GM04503 (cell line): ENCODE measurements at regions not wholly inside any gene's neighbourhood (a gene's known extent, or its start where the extent isn't known, plus 50 kb on each side); places are given as distances from the start of the nearest gene placed in this dataset.
"Not testable (repeated sequence)": the region's sequence is repeated elsewhere in the genome, so short reads cannot be mapped to it uniquely, and the experiment has no call there.

Experiments used
- DNase-seq: peaks from one replicate; pipeline ENCODE4 v3.0.0-alpha.2; 2012; ENCODE audit warnings: low read depth

DNA sequence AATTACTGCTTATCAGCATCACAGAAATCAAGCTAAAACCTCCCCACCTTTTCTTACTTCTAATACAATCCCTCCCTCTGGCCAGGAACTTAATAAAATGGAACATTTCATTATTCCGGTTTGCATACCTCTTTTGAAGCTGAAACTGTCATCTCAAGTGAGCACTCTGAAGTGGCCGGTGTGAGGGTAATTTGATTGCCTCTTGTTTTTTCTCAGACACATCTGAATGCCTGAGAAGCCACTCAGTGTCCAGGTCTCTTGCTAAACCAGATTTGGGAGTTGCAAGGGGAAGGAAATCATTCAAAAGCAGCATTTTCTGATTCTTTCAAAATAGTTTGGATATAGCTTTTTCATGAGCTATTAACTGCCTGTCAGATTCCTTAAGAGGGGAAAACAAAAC is 190.3 kb downstream of the C1D start:
- DNase-seq: no peak

DNA sequence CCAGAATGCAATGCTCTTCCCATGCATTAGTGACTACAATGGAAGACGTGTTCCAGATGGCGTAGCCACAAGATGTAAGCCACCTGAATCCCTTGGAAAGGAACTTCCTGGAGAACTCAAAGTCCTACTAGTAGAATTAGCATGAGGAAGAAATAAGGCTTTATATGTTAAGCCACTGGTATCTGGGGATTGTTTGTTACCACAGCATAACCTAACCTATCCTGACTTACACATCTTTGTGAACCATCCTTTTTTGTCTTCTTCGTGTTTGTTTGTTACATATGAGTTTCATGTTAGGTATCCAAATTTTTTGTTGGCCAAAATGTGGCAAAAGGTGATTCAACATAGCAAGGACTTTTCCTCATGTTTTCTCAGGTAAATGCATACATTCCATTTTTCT is 188.9 kb downstream of the C1D start:
- DNase-seq: no peak

- DNase-seq: peak; percentile 63
These were observed 186.6 kb downstream of the C1D start for GRCh38 chr2:67876176-67876575.

GRCh38 chr2:67877301-67877700 is 185.5 kb downstream of the C1D start:
- no peak for DNase-seq

DNA sequence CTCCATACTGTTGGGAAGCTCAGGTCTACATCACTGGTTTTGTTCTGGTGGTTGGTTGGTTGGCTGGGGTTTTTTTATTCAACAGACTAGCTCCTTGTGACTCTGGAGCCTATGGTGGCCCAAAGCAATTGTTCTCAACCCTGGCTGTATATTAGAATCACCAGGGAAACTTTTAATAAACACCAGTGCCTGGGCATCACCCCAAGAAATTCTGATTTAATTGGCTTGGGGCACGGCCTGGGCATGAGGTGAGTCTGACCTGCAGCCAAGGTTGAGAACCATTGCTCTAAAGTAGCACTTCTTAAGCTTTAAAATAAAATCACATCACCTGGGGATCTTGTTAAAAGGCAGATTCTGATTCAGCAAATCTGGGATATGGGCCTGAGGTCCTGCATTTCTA is 184.1 kb downstream of the C1D start:
- no peak for DNase-seq

DNA sequence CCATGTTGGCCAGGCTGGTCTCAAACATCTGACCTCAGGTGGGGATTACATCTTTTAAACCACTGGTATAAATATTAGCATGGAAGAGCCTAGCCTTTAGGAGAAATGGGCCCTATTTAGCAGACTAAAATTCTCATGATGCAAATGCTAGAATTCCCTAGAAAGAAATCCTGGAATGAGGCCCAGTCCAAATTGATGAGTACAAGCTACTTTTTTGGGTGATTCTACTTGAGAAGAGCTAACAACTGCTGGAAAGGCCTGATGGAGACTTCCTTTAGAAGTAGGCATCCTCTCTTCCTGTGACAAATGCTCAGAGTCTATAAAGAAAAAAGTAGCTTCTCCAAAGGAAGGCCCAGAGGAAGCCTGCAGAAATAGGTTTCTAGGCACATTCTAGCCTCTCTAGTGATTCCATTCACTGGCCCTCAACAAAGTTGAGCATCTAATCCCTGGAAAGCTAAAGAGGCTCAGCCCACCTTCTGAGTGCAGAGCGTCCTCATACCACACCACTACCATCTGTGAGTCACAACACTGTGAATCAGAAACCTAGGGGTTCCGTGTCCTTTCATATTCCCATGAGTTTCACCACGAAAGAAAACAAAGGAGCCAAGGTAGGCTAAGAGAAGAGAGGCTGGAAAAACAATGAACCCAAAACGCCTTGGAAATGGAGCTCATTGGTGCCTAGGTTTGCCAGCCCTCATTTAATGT is 183.1 kb downstream of the C1D start:
- no peak for DNase-seq

DNA sequence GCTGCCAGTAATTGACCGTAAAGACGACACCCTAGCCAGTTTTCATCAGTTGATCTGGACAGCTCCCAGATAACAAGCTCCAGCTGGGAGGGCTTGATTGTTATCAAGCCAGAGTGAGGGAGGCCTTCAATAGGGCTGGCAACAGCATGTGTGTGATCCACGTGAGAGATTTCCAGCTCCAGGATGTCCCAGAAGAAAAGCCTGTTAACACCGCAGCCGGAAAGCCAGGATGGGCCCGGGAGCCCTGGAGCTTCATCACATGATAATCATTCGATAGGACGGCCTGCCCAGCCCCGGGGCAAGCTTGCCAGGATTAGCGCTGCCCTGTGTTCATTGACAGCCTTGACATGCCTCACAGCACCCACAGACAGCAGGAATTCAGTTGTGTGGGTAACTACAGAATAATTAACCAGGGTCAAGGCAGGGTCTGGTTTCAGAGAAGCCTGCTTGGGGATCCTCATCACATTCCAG is 182.5 kb downstream of the C1D start:
- DNase-seq: no peak

GRCh38 chr2:67881816-67882215 is 181.0 kb downstream of the C1D start:
- DNase-seq: no peak

- DNase-seq: no peak
These were observed 179.3 kb downstream of the C1D start for GRCh38 chr2:67883316-67884087.

DNA sequence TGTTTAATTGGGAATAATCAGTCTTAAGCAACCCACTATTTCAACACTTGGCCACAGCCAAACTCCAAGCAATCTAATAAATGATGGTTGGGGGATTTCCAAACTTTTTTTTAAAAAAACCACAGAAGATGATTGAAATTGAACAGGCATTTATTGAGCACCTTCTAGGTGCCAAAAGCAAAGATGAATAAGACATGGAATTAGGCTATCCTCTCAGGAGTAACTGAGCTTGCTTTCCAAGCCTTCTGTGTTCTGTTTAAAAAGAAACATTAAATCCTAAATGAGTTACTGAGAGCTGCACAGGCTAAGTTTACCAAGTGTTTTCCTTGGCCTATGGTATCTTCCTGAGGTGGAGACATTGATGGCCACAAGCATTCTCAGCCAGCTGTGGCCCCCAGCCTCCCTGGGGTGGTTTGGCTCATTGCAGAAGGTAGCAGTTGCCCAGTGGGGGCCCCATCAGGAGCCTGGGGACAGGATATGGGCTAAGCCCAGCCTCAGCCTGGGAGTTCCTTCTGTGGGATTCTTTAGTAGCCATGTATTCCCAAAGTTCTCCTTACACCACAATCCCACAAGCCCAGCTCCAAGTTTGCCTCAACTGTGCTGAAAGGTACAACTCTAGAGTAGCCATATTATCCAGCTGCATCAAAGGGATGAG is 174.3 kb downstream of the C1D start:
- no peak for DNase-seq

- no peak for DNase-seq
These were observed 173.7 kb downstream of the C1D start for GRCh38 chr2:67889056-67889455.

GRCh38 chr2:67891642-67892041 is 171.2 kb downstream of the C1D start:
- no peak for DNase-seq

- DNase-seq: no peak
These were observed 170.4 kb downstream of the C1D start for GRCh38 chr2:67892339-67892846.

DNA sequence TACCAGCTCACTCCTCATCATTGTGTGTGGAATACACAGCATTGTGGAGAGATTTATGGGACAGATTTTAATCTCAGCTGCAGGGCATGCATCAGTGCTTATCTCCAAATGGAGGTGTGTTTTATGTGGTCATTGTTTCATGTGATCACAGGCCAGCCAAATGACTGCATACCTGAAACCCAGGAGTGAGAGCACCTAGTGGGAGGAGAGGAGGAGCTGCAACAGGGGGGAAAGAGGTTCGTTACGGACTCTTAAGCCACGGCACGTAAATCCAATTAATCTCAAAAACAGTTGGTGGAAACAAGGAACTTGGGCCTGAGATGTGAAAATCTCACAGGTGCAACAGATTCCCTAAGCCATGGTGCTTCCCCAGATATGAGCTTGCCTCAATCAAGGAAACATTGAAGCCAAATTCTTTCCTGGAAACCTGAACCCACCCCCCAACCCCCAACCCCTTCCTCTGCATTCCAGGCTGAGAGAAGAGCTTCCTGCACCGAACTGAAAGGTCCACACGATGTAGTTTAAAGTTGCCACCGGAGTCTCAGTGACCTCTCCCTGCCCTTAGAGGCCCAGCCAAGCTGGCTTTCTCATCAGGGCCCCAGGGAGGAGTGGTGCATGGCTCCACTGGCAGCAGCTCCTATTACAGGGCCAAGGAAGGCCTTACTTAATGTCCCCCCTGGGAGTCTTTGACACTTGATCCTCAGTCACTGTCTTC is 167.4 kb downstream of the C1D start:
- DNase-seq: no peak

GRCh38 chr2:67896076-67896475 is 166.7 kb downstream of the C1D start:
- DNase-seq: no peak

DNA sequence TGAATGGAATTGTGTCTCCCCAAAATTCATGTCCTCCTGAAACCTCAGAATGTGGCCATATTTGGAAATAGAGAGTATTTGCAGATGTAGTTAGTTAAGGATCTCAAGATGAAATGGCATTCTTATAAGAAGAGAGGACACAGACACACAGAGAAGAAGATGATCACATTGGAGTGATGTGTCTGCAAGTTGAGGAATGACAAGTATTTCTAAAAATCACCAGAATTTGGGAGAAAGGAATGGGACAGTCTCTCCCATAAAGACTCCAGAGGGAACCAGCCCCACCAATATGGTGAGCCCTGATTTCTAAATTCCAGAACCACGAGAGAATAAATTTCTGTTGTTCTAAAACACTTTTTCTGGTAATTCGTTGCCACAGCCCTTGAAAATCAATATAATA is 166.3 kb downstream of the C1D start:
- DNase-seq: no peak

DNA sequence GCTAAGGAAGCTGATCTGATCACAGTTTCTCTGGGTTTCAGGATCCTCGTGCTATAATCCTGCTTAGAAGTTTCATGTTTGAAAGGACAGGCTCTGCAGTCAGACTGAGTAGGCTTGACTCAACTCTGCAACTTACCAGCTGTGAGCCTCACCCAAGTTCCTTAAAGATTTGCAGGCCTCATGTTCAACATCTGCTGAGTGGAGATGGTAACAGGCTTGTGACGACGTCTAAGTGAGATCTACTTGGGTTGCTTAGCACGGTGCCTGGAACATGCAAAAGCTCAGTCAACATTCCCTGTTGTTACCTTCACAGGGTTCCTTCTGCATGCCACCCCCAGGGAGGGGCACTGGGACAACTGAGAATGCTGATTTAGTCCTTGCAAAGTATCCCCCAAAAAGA is 164.2 kb downstream of the C1D start:
- DNase-seq: peak; percentile 43

DNA sequence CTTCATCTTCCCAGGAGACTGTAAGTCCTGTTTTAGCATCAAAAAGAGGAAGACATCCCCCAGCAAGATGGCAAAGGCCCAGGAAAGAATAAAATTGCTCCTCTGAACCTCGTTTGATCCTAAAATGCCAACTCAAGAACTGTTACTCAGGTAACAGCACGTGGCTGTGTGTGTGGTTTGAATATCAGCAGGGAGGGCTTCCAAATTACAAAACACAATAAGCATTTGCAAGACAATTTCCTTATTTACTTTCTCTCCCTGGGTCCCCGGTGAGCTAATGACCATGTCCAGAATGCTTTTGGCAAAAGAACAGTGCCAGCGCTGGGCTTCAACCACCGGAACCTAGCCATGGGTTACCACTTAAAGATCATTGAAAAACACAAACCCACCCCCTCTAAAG is 163.6 kb downstream of the C1D start:
- DNase-seq: no peak

- DNase-seq: no peak
These were observed 162.0 kb downstream of the C1D start for GRCh38 chr2:67900826-67901225.

DNA sequence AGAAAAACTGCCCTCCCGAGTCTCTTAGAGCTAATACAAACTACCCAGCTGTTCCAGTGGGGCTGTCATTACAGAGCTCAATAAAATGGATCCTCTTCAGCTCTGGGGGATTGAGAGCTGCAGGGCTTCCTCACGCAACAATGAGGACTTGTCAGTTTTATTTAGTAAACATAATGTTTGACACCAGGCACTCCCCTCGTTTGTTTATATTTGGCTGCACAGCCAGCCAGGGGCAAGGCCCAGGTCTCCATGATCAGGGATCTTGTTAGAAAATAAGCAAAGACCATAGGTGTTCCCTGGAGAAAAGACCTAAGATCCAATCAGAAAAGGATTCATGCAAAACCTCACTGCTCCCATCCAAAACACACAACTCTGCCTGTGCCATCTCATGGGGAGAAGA is 158.2 kb downstream of the C1D start:
- no peak for DNase-seq

DNA sequence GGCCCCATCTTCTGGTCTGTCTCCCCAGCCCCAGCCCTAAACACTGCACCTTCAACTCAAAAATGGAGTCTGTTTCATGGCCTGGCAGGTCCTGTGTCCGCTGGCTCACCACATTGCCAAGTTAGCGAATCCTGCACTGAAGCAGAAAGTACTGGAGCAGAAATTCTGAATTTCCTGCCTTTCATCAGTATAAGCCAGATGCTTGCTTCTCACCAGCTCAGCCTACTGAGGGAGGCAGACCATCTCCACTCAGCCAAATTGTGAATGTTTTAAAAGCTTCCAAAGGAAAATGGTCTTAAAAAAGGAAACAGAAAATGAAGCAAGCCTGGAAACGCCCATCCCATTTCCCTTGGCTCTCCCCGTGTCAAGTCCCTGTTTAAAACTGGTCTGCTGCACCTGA is 157.8 kb downstream of the C1D start:
- DNase-seq: no peak

DNA sequence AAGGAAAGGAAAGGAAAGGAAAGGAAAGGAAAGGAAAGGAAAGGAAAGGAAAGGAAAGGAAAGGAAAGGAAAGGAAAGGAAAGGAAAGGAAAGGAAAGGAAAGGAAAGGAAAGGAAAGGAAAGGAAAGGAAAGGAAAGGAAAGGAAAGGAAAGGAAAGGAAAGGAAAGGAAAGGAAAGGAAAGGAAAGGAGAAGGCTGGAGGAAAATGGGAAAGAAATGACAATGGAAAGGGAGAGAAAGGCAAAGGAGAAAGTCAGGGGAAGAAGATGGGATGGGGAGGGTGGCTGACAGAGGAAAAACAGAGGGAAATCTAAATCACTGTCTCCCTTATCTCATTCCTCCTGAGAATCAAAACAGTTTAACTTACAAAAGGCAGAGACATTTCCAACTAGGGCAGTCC is 156.3 kb downstream of the C1D start:
- DNase-seq: not testable (repeated sequence)
